Mucosa of stomach (tissue), 1 donor: ENCODE measurements at regions not wholly inside any gene's neighbourhood (a gene's known extent, or its start where the extent isn't known, plus 50 kb on each side); places are given as distances from the start of the nearest gene placed in this dataset.

ENCODE experiments used
- H3K27me3 ChIP-seq: one replicate; pipeline ENCODE4 v1.7.0; 2013; ENCODE audit warnings: mild to moderate bottlenecking, low read length; ENCODE audit not compliant: control insufficient read depth, insufficient read depth
- H3K36me3 ChIP-seq: one replicate; pipeline ENCODE4 v1.7.0; 2013; ENCODE audit warnings: low read length; ENCODE audit not compliant: control insufficient read depth, insufficient read depth
- H3K4me1 ChIP-seq: one replicate; pipeline ENCODE4 v1.7.0; 2013; ENCODE audit warnings: mild to moderate bottlenecking, low read length; ENCODE audit not compliant: control insufficient read depth, insufficient read depth
- H3K4me3 ChIP-seq: one replicate; pipeline ENCODE4 v1.7.0; 2013; ENCODE audit warnings: low read length
- H3K9ac ChIP-seq: one replicate; pipeline ENCODE4 v1.7.0; 2013; ENCODE audit warnings: mild to moderate bottlenecking, low read length, moderate library complexity
- H3K9me3 ChIP-seq: one replicate; pipeline ENCODE4 v1.7.0; 2013; ENCODE audit warnings: mild to moderate bottlenecking, low read length, moderate library complexity; ENCODE audit not compliant: control insufficient read depth
- donor health status: Pancreatic carcinoma.

- peak overlapping the region; percentile 61 for H3K9ac ChIP-seq
- peaks cover 61% of the 10 kb centered on the region for H3K4me1 ChIP-seq
- no peaks in the 10 kb centered on the region for H3K36me3 ChIP-seq
- H3K27me3 ChIP-seq, result no peaks in the 10 kb centered on the region
- H3K4me3 ChIP-seq, result peak overlapping the region; percentile 12
- H3K9me3 ChIP-seq, result no peaks in the 10 kb centered on the region
Measured at GRCh38 chr16:85334718-85335583, 222.7 kb upstream of the CIBAR2 start.

GRCh38 chr16:85335584-85336491 lies 223.6 kb upstream of the CIBAR2 start:
- H3K9me3 ChIP-seq, result no peaks in the 10 kb centered on the region
- H3K9ac ChIP-seq, result peak overlapping the region; percentile 43
- peak overlapping the region; percentile 12 for H3K4me3 ChIP-seq
- peaks cover 53% of the 10 kb centered on the region for H3K4me1 ChIP-seq
- no peaks in the 10 kb centered on the region for H3K27me3 ChIP-seq
- H3K36me3 ChIP-seq, result no peaks in the 10 kb centered on the region

DNA sequence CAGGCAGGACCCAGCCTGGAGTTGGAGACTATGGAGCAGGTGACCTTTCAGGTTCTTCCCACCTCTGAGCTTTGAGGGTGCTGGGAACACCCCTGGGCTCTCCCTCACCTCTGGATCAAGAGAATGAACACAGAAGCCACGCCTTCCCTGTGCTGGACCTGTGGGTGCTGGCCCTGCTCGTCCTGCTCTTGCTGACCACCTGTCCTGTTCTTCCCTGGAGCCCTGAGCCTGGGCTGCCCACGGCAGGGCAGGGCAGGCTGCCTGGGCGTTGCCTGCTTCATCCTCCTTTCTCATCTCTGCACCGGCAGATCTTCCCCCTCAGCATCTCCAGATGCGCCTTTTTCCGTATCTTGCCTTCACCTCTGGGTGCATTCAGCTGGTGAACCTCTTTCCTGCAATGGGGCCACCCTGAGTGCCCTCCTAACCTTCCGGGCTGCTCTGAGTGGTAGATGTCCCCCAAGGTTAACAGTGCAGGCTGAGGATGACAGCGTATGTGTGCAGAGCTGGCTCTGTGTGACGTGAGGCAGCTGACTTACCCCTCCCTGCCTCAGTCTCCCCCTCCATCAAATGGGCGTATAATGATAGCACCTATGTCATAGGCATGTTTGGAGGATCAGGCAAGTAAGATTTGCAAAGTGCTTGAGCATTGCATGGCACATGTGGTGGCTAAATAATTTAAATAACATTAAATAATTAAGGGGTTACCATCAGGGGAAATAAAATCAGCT lies 225.8 kb upstream of the CIBAR2 start:
- no peak overlapping the region for H3K9ac ChIP-seq
- no peak overlapping the region for H3K4me3 ChIP-seq
- H3K27me3 ChIP-seq, result no peaks in the 10 kb centered on the region
- H3K36me3 ChIP-seq, result no peaks in the 10 kb centered on the region
- H3K4me1 ChIP-seq, result peaks cover 39% of the 10 kb centered on the region
- no peaks in the 10 kb centered on the region for H3K9me3 ChIP-seq

DNA sequence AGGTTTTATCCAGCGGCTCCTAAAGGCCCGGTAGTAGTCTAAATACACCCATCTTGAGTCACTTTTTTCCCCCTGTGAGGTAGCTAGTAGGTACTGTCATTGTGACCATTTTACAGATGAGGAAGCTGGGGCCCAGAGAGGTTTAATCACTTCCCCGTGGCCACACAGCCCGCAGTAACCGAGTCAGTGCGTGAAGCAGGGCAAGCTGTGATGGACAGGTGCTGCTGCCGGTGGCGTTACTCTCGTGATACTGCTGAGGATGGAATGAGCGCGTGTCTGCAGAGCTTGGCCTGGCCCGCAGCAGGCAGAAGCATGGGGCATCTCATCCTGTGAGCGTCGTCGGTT lies 226.3 kb upstream of the CIBAR2 start:
- Histone ChIP-seq H3K9ac (no peak overlapping the region), H3K4me1 (peaks cover 34% of the 10 kb centered on the region), H3K9me3 (no peaks in the 10 kb centered on the region), H3K27me3 (no peaks in the 10 kb centered on the region), H3K36me3 (no peaks in the 10 kb centered on the region), H3K4me3 (no peak overlapping the region)

DNA sequence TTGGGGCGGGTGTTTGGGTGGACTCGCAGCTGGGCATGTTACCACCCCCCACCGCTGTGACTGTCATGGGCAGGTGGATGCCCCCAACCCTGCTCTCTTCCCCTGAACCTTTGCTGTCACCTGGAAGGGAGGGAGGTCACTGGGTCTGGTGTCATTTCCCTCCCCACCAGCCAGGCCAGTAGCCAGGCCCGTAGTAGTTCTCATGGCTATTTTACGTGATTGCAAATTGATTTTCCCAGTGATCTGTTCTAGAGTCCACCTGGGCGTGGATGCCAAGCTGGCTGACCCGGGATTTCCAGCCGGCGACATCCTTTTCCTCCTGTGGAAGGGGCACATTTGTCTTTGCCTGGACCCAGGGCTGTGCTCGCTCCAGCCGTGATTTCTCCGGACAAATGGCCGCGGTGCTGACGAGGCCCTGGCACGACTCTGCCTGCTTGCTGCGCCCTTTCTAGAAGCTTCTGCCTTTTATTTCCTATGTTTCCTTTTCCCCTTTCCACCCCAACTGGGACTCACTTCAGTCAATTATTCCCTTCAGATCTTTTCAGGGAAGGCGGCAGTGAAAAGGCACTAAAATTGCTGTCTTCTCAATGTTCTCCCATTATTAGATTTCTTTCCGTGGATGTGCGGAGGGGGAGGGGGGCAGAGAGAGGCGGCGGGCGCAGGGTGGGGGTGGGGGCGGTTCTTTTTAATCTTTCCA lies 226.9 kb upstream of the CIBAR2 start:
- no peaks in the 10 kb centered on the region for H3K9me3 ChIP-seq
- no peak overlapping the region for H3K4me3 ChIP-seq
- H3K27me3 ChIP-seq, result no peaks in the 10 kb centered on the region
- no peaks in the 10 kb centered on the region for H3K36me3 ChIP-seq
- peaks cover 29% of the 10 kb centered on the region for H3K4me1 ChIP-seq
- no peak overlapping the region for H3K9ac ChIP-seq

DNA sequence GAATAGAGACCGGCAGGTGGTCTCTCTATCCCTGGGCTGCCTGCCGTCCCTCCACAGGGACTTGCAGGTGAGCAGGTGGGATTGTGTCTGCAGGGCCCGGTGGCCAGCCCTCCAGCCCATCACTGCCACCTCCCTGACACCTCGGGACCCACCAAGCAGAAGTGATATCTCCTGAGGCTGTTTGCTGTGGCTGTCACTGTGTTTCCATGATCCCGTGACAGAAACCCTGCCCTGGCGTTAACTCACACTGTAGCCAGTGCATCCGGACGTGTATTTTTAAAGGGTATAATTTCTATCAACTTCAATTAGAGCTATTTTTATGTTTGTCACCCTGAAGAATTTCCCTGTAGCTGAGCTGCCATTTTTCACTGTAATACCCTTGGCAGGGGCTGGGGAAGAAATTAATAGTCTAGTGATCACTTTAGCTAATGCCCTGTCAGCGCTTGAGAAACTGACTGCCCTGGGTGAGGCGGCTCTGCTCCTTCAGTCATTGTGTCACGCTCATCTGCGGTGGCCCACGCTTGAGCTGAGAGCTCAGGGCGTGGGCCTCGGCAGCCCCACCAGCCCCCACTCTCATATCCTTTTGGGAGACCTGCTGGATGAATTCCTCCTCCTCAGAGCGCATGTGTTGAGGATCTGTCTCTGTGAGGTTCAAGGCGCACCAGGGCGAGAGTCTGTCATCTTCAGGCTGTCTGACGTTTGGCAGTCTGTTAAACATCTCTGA lies 229.9 kb upstream of the CIBAR2 start:
- Histone ChIP-seq H3K4me1 (peaks cover 9% of the 10 kb centered on the region), H3K36me3 (no peaks in the 10 kb centered on the region), H3K9ac (no peak overlapping the region), H3K9me3 (no peaks in the 10 kb centered on the region), H3K4me3 (no peak overlapping the region), H3K27me3 (no peaks in the 10 kb centered on the region)

- no peaks in the 10 kb centered on the region for H3K9me3 ChIP-seq
- peaks cover 19% of the 10 kb centered on the region for H3K4me1 ChIP-seq
- no peaks in the 10 kb centered on the region for H3K36me3 ChIP-seq
- no peaks in the 10 kb centered on the region for H3K27me3 ChIP-seq
- H3K9ac ChIP-seq, result no peak overlapping the region
- H3K4me3 ChIP-seq, result no peak overlapping the region
Measured at GRCh38 chr16:85344502-85345128, 232.3 kb upstream of the CIBAR2 start.

- Histone ChIP-seq H3K27me3 (no peaks in the 10 kb centered on the region), H3K9me3 (no peaks in the 10 kb centered on the region), H3K9ac (no peak overlapping the region), H3K4me3 (no peak overlapping the region), H3K36me3 (no peaks in the 10 kb centered on the region), H3K4me1 (peaks cover 21% of the 10 kb centered on the region)
Measured at GRCh38 chr16:85345129-85345639, 232.9 kb upstream of the CIBAR2 start.

DNA sequence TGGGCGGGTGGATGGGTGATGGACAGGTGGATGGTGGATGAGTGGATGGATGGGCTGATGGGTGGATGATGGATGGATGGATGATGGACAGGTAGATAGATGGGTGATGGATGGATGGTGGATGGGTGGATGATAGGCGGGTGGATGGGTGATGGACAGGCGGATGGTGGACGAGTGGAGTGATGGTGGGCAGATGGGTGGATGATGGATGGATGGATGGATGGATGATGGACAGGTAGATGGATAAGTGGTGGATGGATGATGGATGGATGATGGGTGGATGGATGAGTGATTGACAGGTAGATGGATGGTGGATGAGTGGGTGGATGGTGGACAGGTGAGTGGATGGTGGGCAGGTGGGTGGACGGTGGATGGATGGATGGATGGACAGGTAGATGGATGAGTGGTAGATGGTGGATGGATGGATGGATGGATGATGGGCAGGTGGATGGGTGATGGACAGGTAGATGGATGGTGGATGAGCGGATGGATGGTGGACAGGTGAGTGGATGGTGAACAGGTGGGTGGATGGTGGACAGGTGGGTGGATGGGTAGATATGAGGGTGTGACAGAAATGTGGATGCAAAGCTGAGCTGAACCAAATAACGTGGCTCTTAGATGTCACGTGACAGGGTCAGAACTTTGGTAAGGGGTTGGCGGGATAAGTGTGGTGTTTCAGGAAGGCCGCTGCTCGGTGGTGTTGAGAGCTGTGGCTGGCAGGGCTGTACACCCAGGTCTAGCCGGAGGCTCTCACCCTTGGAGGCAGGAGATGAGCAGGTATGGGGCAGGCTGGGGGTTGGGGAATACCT lies 234.3 kb upstream of the CIBAR2 start:
- Histone ChIP-seq H3K36me3 (no peaks in the 10 kb centered on the region), H3K4me1 (peaks cover 34% of the 10 kb centered on the region), H3K4me3 (no peak overlapping the region), H3K9me3 (no peaks in the 10 kb centered on the region), H3K27me3 (no peaks in the 10 kb centered on the region), H3K9ac (no peak overlapping the region)

DNA sequence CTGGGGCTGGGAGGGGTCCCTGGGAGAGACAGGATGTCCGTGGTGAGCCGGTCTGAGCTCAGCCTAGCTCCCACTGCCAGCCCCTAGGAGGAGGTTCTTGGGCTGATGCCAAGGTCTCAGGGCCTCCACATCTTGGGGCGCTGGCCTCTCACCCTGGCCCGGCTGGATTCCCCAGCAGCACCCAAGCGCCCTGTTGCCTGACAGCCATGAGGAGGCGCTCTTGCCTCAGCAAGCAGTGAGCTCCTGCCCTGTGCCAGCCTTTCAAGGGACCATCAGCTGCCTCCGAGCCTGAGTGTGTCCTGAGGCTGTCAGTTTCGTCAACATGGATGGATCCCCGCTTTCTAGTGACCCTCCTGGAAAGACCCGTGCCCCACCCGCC lies 234.9 kb upstream of the CIBAR2 start:
- Histone ChIP-seq H3K36me3 (no peaks in the 10 kb centered on the region), H3K4me1 (peaks cover 38% of the 10 kb centered on the region), H3K9me3 (no peaks in the 10 kb centered on the region), H3K9ac (no peak overlapping the region), H3K27me3 (no peaks in the 10 kb centered on the region), H3K4me3 (no peak overlapping the region)
